MCF 10A (cell line): ENCODE measurements at regions not wholly inside any gene's neighbourhood (a gene's known extent, or its start where the extent isn't known, plus 50 kb on each side); places are given as distances from the start of the nearest gene placed in this dataset.

Experiments
- BruUV-seq: library from RNA; stranded (reverse); fragments of 400-500 nt; replicated peaks from 2 replicates; lab custom pipeline; 2021; lab: Mats Ljungman, UMichigan
- CTCF ChIA-PET: fragments of 300-600 bp; sonication (Branson Sonifier 250); formaldehyde crosslinking; extraction: SDS; loops from one replicate; lab custom pipeline; 2021; ENCODE audit warnings: antibody characterized with exemption, inconsistent platforms; lab: Yijun Ruan, JAX
- POLR2A ChIA-PET: fragments of 300-600, 350-650 bp; sonication (Branson Sonifier 250); formaldehyde crosslinking; extraction: SDS; loops from one replicate; lab custom pipeline; 2020; ENCODE audit warnings: antibody characterized with exemption, inconsistent platforms; lab: Yijun Ruan, JAX
- DNase-seq: peaks from one replicate; pipeline ENCODE4 v3.0.0-alpha.2; 2018; ENCODE audit not compliant: unreplicated experiment
- H3K27ac Mint-ChIP-seq: one replicate; pipeline ENCODE4 v1.8.0; 2022; ENCODE audit warnings: mild to moderate bottlenecking, low read depth, mixed read lengths; ENCODE audit not compliant: unreplicated experiment
- H3K27me3 Mint-ChIP-seq: one replicate; pipeline ENCODE4 v1.8.0; 2022; ENCODE audit warnings: mixed read lengths; ENCODE audit not compliant: insufficient read depth, unreplicated experiment
- H3K36me3 Mint-ChIP-seq: one replicate; pipeline ENCODE4 v1.8.0; 2022; ENCODE audit warnings: mild to moderate bottlenecking, moderate library complexity, mixed read lengths; ENCODE audit not compliant: insufficient read depth, unreplicated experiment
- H3K4me1 Mint-ChIP-seq: one replicate; pipeline ENCODE4 v1.8.0; 2022; ENCODE audit warnings: mixed read lengths; ENCODE audit not compliant: insufficient read depth, unreplicated experiment
- H3K4me3 Mint-ChIP-seq: one replicate; pipeline ENCODE4 v1.8.0; 2022; ENCODE audit warnings: mild to moderate bottlenecking, moderate library complexity, mixed read lengths; ENCODE audit not compliant: unreplicated experiment
- H3K9me3 Mint-ChIP-seq: one replicate; pipeline ENCODE4 v1.8.0; 2022; ENCODE audit warnings: mixed read lengths; ENCODE audit not compliant: unreplicated experiment
- intact Hi-C: fragments of 100-400 bp; cut with micrococcal nuclease; formaldehyde crosslinking; loops from 2 replicates; pipeline ENCODE4 v1.14.1; 2022
- TF ChIP-seq, protein P1 (sequence below): fragments of 200-600 bp; IDR thresholded peaks from one replicate; pipeline ENCODE4 v1.8.0; 2022; ENCODE audit warnings: antibody characterized with exemption, mild to moderate bottlenecking; ENCODE audit not compliant: unreplicated experiment

GRCh38 chr13:103976371-103976770 is 910.2 kb upstream of the SLC10A2 start:
- ChIA-PET POLR2A (no interaction called here), CTCF (interaction anchor here (0.6 to 0.7 kb wide), 2 partner anchors 29 to 767 kb away, joined by 3 read pairs; no protein-coding TSS in a partner anchor)
- DNase-seq = no peak
- TF ChIP-seq, protein P1, sequence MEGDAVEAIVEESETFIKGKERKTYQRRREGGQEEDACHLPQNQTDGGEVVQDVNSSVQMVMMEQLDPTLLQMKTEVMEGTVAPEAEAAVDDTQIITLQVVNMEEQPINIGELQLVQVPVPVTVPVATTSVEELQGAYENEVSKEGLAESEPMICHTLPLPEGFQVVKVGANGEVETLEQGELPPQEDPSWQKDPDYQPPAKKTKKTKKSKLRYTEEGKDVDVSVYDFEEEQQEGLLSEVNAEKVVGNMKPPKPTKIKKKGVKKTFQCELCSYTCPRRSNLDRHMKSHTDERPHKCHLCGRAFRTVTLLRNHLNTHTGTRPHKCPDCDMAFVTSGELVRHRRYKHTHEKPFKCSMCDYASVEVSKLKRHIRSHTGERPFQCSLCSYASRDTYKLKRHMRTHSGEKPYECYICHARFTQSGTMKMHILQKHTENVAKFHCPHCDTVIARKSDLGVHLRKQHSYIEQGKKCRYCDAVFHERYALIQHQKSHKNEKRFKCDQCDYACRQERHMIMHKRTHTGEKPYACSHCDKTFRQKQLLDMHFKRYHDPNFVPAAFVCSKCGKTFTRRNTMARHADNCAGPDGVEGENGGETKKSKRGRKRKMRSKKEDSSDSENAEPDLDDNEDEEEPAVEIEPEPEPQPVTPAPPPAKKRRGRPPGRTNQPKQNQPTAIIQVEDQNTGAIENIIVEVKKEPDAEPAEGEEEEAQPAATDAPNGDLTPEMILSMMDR = no peak
- Mint-ChIP-seq H3K4me1 (no peaks in the 10 kb centered on the region), H3K36me3 (no peaks in the 10 kb centered on the region), H3K27me3 (no peaks in the 10 kb centered on the region), H3K27ac (no peak overlapping the region), H3K9me3 (no peaks in the 10 kb centered on the region), H3K4me3 (no peak overlapping the region)
- no TSS peak for BruUV-seq
- intact Hi-C loops = no loop called here

- intact Hi-C loops = no loop called here
- no peak for DNase-seq
- TF ChIP-seq, protein P1 = no peak
- ChIA-PET POLR2A (no interaction called here), CTCF (interaction anchor here (1.1 kb wide), 1 partner anchor 90 kb away, joined by 4 read pairs; no protein-coding TSS in a partner anchor)
- Mint-ChIP-seq H3K4me3 (no peak overlapping the region), H3K27me3 (no peaks in the 10 kb centered on the region), H3K27ac (no peak overlapping the region), H3K36me3 (no peaks in the 10 kb centered on the region), H3K4me1 (no peaks in the 10 kb centered on the region), H3K9me3 (no peaks in the 10 kb centered on the region)
- BruUV-seq = no TSS peak
Measured at GRCh38 chr13:103973740-103974139, 907.5 kb upstream of the SLC10A2 start.

GRCh38 chr13:103969520-103970050 is 903.4 kb upstream of the SLC10A2 start:
- no peak overlapping the region for H3K27ac Mint-ChIP-seq
- no peaks in the 10 kb centered on the region for H3K4me1 Mint-ChIP-seq
- TF ChIP-seq, protein P1 = no peak
- no TSS peak for BruUV-seq
- ChIA-PET POLR2A (no interaction called here), CTCF (interaction anchor here (0.8 kb wide), 1 partner anchor 93 kb away, joined by 3 read pairs; no protein-coding TSS in a partner anchor)
- H3K27me3 Mint-ChIP-seq = no peaks in the 10 kb centered on the region
- no peaks in the 10 kb centered on the region for H3K36me3 Mint-ChIP-seq
- H3K4me3 Mint-ChIP-seq = no peak overlapping the region
- no peaks in the 10 kb centered on the region for H3K9me3 Mint-ChIP-seq
- intact Hi-C loops = no loop called here
- no peak for DNase-seq

GRCh38 chr13:103965506-103966243 is 899.5 kb upstream of the SLC10A2 start:
- BruUV-seq = no TSS peak
- H3K4me3 Mint-ChIP-seq = no peak overlapping the region
- no peak for DNase-seq
- H3K4me1 Mint-ChIP-seq = peaks cover 5% of the 10 kb centered on the region
- CTCF ChIA-PET = interaction anchor here (0.9 kb wide), 1 partner anchor 62 kb away, joined by 3 read pairs; no protein-coding TSS in a partner anchor
- TF ChIP-seq, protein P1 = no peak
- H3K9me3 Mint-ChIP-seq = peaks cover 6% of the 10 kb centered on the region
- H3K27me3 Mint-ChIP-seq = no peaks in the 10 kb centered on the region
- POLR2A ChIA-PET = no interaction called here
- H3K36me3 Mint-ChIP-seq = no peaks in the 10 kb centered on the region
- no peak overlapping the region for H3K27ac Mint-ChIP-seq
- intact Hi-C loops = no loop called here
